Thyroid gland (tissue), 4 donors: ENCODE measurements at regions not wholly inside any gene's neighbourhood (a gene's known extent, or its start where the extent isn't known, plus 50 kb on each side); places are given as distances from the start of the nearest gene placed in this dataset.

Source experiments
- DNase-seq, 2 donors: peaks; one replicate each; pipeline ENCODE4 v3.0.0-alpha.2; 2019
- H3K27ac ChIP-seq, 3 donors: fragments of 200-600 bp; sonication (generic); 1 replicate in 2 of 3; 2 replicates in 1 of 3; pipeline ENCODE4 v1.5.1; 2016 to 2019; ENCODE audit warnings: mild to moderate bottlenecking in 1 of 3, moderate library complexity in 1 of 3
- H3K27me3 ChIP-seq: fragments of 200-600 bp; sonication (generic); one replicate; pipeline ENCODE4 v1.5.1; 2019
- H3K36me3 ChIP-seq, 2 donors: fragments of 200-600 bp; sonication (generic); one replicate each; pipeline ENCODE4 v1.5.1; 2016 to 2019
- H3K4me1 ChIP-seq, 2 donors: fragments of 200-600 bp; sonication (generic); one replicate each; pipeline ENCODE4 v1.5.1; 2017 to 2019
- H3K4me3 ChIP-seq, 3 donors: fragments of 200-600 bp; sonication (generic); replicated peaks in 1 of 3; 1 replicate in 2 of 3; 2 replicates in 1 of 3; pipeline ENCODE4 v1.5.1; 2016; ENCODE audit warnings: mild to moderate bottlenecking in 1 of 3
- H3K9me3 ChIP-seq: fragments of 200-600 bp; sonication (generic); one replicate; pipeline ENCODE4 v1.5.1; 2017
- POLR2A ChIP-seq, 2 donors: fragments of 450-650 bp; IDR thresholded peaks; one replicate each; pipeline ENCODE4 v1.6.1; 2017; ENCODE audit warnings: antibody characterized with exemption in 2 of 2, mild to moderate bottlenecking in 2 of 2, moderate library complexity in 1 of 2
- WGBS, 2 donors: methylation state at CpG; one replicate each; pipeline ENCODE4 v1.1.5; 2017; 5-methylcytosine and 5-hydroxymethylcytosine counted together
- intact Hi-C: fragments of 100-400 bp; cut with DNase I; formaldehyde crosslinking; loops from one replicate; pipeline ENCODE4 v1.15.1; 2023
- TF ChIP-seq, protein P1 (sequence below), 6 experiments: fragments of 200-600 bp in 3 of 6; fragments of 450-650 bp in 3 of 6; sonication (generic) in 3 of 6; IDR thresholded peaks; one replicate each; pipeline ENCODE4 v1.5.1; 2016 to 2019; ENCODE audit warnings: antibody characterized with exemption in 6 of 6, mild to moderate bottlenecking in 2 of 6, inconsistent platforms in 1 of 6, moderate library complexity in 1 of 6

DNA sequence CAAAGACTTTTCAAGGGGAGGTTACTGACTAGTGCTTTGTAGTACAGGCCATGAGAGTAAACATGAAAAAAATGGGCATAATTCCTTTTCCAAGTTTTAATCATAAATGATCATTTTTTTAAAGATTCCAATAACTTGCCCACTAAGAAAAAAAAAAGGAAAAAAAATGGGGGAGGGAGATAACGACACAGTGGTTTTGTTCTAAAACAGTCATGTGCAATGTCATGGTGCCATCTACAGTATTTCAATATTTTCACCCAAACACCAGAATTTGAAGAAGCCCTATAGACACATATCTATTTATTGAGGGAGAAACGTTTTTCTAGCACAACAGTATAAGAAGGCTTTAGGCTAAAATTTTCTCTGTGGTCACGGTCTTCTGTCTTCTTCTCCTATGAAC, 250.2 kb downstream of the LTN1 start:
- Histone ChIP-seq H3K27ac (no peak overlapping the region), H3K9me3 (no peaks in the 10 kb centered on the region), H3K4me1 (peaks cover 6% of the 10 kb centered on the region in 2 donors), H3K27me3 (no peaks in the 10 kb centered on the region), H3K36me3 (no peaks in the 10 kb centered on the region), H3K4me3 (no peak overlapping the region)
- no peak for DNase-seq
- 61 to 76% methylated on average over 3 of the region's 3 CpGs for WGBS, 2 donors
- intact Hi-C loops: loop anchor here (5.0 to 10.0 kb wide), 3 partner anchors 228 to 1870 kb away; no protein-coding TSS in a partner anchor
- TF ChIP-seq, protein P1, sequence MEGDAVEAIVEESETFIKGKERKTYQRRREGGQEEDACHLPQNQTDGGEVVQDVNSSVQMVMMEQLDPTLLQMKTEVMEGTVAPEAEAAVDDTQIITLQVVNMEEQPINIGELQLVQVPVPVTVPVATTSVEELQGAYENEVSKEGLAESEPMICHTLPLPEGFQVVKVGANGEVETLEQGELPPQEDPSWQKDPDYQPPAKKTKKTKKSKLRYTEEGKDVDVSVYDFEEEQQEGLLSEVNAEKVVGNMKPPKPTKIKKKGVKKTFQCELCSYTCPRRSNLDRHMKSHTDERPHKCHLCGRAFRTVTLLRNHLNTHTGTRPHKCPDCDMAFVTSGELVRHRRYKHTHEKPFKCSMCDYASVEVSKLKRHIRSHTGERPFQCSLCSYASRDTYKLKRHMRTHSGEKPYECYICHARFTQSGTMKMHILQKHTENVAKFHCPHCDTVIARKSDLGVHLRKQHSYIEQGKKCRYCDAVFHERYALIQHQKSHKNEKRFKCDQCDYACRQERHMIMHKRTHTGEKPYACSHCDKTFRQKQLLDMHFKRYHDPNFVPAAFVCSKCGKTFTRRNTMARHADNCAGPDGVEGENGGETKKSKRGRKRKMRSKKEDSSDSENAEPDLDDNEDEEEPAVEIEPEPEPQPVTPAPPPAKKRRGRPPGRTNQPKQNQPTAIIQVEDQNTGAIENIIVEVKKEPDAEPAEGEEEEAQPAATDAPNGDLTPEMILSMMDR (IDR thresholded peaks at IDR 0.05): no peak
- no peak for TF ChIP-seq POLR2A (IDR thresholded peaks at IDR 0.05)

DNA sequence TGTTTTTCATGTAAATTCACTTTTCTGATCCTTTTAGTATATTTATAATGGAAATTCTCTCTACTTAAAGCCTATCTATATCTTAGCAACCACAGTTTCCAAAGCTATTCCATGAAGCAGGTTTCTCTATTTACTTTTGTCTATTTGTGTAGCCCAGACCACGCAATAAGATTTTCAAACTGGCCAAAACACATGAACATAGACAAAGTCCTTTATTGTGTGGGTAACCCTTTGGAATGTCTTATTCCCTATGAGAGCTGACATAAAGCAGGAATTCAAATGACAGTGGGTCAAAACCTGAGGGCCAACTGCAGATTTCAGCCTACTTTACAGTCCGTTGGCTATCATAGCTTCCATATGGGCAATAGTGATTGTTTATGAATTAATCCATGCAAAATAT, 252.6 kb downstream of the LTN1 start:
- no peaks in the 10 kb centered on the region for H3K9me3 ChIP-seq
- intact Hi-C loops: loop anchor here (5.0 to 10.0 kb wide), 3 partner anchors 225 to 1868 kb away; no protein-coding TSS in a partner anchor
- DNase-seq: no peak
- no peaks in the 10 kb centered on the region for H3K27me3 ChIP-seq
- peaks cover 6% of the 10 kb centered on the region in 2 donors for H3K4me1 ChIP-seq
- no peaks in the 10 kb centered on the region for H3K36me3 ChIP-seq
- 93 to 97% methylated on average over 2 of the region's 2 CpGs for WGBS, 2 donors
- TF ChIP-seq, protein P1 (IDR thresholded peaks at IDR 0.05): no peak
- no peak for TF ChIP-seq POLR2A (IDR thresholded peaks at IDR 0.05)
- no peak overlapping the region for H3K27ac ChIP-seq
- H3K4me3 ChIP-seq: no peak overlapping the region

DNA sequence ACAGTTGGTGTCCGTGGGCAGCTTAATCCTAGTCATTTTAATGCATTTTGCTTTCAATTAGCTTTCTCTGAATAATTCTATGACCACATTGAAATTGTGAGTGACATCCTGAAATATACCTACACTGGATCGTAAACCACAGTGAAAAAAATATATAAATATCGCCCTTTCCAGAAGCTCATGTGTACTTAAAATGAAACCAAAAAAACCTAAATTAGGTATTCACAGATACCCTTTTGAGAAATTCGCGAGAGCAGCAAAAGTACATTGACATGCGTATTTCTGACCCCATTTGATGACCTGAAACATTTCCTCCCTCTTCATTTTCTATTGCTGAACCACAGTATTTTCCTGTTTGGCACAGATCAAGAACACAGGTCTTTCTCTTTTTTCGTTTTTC, 253.8 kb downstream of the LTN1 start:
- WGBS, 2 donors: 65 to 84% methylated on average over 7 of the region's 7 CpGs
- H3K36me3 ChIP-seq: no peaks in the 10 kb centered on the region
- no peak overlapping the region for H3K27ac ChIP-seq
- DNase-seq: no peak
- H3K27me3 ChIP-seq: no peaks in the 10 kb centered on the region
- H3K4me3 ChIP-seq: no peak overlapping the region
- intact Hi-C loops: no loop called here
- H3K4me1 ChIP-seq: peaks cover 0 to 8% of the 10 kb centered on the region in 2 donors
- no peaks in the 10 kb centered on the region for H3K9me3 ChIP-seq
- TF ChIP-seq POLR2A (IDR thresholded peaks at IDR 0.05): no peak
- TF ChIP-seq, protein P1 (IDR thresholded peaks at IDR 0.05): no peak

DNA sequence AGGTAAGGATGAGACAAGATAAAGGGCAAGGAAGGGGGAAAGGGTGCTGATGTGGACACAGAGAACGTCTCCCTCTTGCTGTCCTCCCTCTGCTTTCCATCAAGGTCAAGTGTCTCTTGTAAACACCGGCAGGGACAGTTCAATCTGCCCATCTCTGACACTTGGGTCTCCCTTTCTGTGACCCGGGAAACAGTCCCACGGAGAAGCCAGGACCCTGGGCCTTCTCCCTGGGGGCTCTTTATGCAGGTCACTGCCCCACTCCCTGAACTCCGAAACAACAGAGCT, 254.3 kb downstream of the LTN1 start:
- H3K4me3 ChIP-seq: no peak overlapping the region
- 63 to 79% methylated on average over 5 of the region's 5 CpGs for WGBS, 2 donors
- no peak for DNase-seq
- no peaks in the 10 kb centered on the region for H3K36me3 ChIP-seq
- TF ChIP-seq, protein P1 (IDR thresholded peaks at IDR 0.05): no peak
- no peak for TF ChIP-seq POLR2A (IDR thresholded peaks at IDR 0.05)
- intact Hi-C loops: no loop called here
- no peaks in the 10 kb centered on the region for H3K27me3 ChIP-seq
- no peaks in the 10 kb centered on the region for H3K9me3 ChIP-seq
- no peak overlapping the region for H3K27ac ChIP-seq
- H3K4me1 ChIP-seq: peaks cover 0 to 8% of the 10 kb centered on the region in 2 donors

DNA sequence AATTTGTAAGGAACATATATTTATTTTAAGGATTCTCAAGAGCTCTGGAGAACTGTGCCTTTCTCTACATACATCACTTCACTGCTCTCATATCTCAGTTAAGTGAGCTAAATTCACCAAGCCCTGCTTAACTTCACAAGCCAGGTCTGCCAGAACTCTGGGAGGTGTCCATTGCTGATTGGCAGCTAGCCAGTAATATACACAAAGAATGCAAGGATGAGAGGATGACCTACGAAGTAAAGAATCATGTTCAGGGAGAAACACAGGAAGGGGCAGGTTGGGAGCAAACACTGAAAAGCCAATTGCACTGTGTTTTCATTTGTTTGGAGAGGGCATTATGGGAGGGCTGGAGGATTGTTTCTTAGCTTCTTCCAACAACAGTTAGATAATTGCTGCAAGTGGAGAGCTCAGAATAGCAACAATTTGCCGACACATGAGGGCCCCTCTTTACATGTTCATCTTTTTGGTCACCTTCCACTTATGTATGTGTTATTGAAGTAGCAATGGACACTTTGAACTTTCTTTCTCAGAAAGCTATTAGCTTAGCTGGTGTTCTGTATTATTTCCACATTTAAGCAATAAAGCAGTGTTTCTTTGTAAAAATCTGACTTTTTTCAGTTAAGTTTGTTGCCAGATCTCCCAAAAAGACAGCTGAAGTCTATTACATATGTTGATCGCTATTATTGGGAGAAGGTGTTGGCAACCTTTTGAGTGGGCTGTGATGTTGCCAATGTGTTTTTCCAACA, 254.8 kb downstream of the LTN1 start:
- Histone ChIP-seq H3K27me3 (no peaks in the 10 kb centered on the region), H3K27ac (no peak overlapping the region), H3K36me3 (no peaks in the 10 kb centered on the region), H3K4me1 (peaks cover 0 to 8% of the 10 kb centered on the region in 2 donors), H3K9me3 (no peaks in the 10 kb centered on the region), H3K4me3 (no peak overlapping the region)
- intact Hi-C loops: no loop called here
- TF ChIP-seq, protein P1 (IDR thresholded peaks at IDR 0.05): no peak
- no peak for TF ChIP-seq POLR2A (IDR thresholded peaks at IDR 0.05)
- no peak for DNase-seq
- WGBS, 2 donors: 49% methylated on average over 3 of the region's 3 CpGs
